ENCODE measurements at regions not wholly inside any gene's neighbourhood (a gene's known extent, or its start where the extent isn't known, plus 50 kb on each side); places are given as distances from the start of the nearest gene placed in this dataset.

- no peak for TF ChIP-seq JUND (IDR thresholded peaks at IDR 0.05)
- TF ChIP-seq CTCF (IDR thresholded peaks at IDR 0.05; ENCODE audit: low read depth, low read length, missing input control) = no peak
- no peak for TF ChIP-seq SP1 (IDR thresholded peaks at IDR 0.05)
- no peak for TF ChIP-seq MAX (IDR thresholded peaks at IDR 0.05)
- TF ChIP-seq HNF4G (IDR thresholded peaks at IDR 0.05) = no peak
- no peak for TF ChIP-seq REST (IDR thresholded peaks at IDR 0.05)
- TF ChIP-seq FOXA1 (IDR thresholded peaks at IDR 0.05) = no peak
- TF ChIP-seq ZBTB33 (IDR thresholded peaks at IDR 0.05) = no peak
- TF ChIP-seq YY1 (IDR thresholded peaks at IDR 0.05) = no peak
Measured at GRCh38 chr3:16759227-16759903, 125.4 kb upstream of the PLCL2 start.

Measured in liver (tissue), 3 donors.